ENCODE measurements at regions not wholly inside any gene's neighbourhood (a gene's known extent, or its start where the extent isn't known, plus 50 kb on each side); places are given as distances from the start of the nearest gene placed in this dataset.
A peak's percentile ranks its signal among the peaks of the same experiment; 100 is the strongest.
"Not testable (repeated sequence)": the region's sequence is repeated elsewhere in the genome, so short reads cannot be mapped to it uniquely, and the experiment has no call there.

DNA sequence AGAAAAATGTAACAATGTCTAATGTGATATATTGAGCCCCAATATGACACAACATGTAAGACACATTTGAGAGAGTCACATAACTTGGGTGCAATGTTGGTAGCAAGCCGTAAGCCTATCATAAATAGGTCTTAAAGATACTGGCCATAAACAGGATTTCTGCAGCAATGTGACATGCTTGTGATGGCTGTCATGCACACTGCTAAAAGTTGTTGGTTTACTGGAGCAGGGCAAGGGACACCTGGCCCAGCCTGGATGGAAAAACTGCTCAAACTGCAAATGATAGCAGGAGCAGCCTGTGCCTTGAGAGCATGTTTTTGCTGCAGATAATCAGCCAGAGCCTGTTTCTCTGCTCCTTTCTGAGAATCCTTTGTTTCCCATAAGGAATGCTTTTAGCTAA is 136.7 kb upstream of the ZNF91 start:
- DNase-seq, result no peak

DNA sequence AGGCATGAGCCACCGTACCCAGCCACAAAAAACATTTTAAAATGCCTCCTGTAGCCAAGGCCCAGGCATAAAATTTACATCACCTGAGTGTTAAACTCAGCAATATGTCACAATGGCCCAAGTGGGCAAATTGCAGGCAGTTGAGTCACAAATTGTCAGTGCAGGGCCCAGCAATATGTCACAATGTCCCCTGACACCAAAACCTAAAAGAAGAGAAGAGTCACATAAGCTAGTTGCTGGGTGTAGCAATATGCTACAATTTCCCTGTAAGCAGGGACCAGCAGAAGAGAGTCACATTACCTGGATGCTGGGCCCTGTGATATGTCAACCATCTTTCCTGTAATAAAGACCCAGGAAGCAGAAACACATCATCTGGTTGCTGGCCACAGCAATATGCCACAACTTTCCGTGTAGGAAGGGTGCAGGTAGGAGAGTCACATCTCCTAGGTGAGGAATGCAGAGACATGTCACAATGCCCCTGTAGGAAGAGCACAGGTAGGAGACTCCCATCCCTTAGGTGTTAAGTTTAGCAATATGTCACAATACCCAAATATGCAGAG is 136.0 kb upstream of the ZNF91 start:
- no peak for DNase-seq

DNA sequence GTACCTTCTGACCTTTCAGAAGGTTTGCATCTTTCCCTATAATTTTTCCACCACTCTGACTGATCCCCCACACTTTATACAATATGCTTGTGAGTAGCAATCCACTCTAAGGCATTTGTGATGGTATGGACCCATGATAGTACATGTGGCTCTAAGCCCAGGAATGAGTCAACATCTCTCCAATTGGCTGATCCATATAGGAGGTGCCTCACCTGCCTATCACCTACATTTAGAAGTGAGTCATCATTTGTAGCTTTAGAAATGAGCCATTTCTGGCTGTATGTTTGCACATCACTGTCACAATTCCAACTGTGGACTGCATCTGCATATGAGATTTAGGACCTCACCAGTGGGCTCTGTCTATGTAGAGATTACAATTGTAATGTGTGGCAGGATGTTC is 133.1 kb upstream of the ZNF91 start:
- DNase-seq, result no peak

DNA sequence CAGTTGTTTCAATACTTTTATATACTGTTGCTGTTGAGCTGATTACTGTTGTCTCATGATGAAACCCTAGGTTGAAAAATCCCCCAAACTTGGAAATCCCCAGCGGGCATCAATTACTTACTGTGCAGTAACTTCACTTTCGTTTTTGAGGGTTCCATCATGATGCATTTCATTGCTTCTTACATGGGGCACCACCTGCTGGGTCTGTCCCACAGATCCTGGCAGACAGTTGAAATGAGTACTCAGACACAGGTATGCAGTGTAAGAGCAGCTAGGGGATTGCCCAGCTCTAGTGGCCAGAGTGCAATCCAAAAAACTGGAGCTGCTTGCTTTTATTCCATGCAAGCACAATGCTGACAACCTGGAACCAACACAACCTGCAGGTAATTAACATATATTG is 132.5 kb upstream of the ZNF91 start:
- DNase-seq, result no peak

DNA sequence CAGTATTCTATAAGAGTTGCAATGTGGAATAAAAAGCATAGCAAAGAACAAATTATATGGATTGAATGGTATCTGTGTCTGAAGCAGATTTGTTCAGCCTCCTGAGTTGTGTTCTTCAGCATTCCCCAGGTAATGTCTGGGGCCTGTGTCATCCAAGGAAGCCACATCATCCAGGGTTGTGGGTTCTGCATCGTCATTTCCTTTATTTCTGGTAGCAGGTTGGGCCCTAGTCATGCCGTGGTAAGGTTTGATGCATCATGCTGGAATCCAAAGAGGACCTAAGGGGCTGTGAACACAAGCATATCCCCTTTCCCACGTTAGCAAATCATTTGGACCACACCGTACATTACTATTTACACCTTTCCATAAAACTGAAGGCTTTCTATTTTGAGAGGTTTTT is 131.0 kb upstream of the ZNF91 start:
- no peak for DNase-seq

DNA sequence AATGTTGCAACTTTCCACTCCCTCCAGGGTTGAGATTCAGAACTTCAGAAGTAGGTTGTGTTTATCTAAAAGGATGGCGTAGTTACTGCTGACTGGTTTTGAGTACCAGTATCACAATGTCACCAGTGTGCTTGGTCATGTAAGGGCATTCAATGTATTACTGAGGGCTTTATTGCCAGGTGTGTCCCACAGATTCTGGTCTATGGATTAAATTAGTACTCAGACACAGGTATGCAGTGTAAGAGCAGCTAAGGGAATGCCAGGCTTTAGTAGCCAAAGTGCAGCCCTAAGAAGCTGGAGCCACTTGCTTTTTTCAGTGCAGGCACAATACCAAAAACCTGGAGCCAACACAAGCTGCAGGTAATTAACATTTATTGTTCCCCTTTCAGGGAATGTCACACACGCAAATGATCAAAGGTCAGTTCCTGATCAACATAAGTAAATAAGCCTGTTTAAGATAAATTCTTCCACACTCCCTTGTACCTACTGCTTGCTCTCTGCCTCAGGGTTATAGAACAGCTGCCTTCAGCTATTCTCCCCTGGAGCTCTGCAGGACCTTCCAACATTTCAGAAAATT is 130.1 kb upstream of the ZNF91 start:
- DNase-seq, result no peak

DNA sequence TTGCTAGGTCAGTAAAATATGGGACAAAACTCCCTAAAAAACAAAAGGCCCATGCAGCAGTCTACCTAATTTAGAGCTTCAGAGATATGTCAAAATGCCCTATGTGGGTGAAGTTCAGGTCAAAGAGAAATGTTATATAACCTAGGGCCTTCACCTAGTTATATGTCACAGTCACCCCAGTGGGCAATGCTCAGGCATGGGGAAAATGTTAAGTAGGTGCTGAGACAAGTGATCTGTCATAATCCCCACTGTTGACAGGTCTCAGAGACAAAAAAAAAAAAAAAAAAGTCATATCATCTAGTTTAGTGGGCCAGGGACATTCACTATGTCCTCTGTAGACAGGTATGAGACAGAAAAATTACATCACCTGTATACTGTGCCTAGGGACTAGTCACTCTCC is 128.6 kb upstream of the ZNF91 start:
- no peak for DNase-seq

DNA sequence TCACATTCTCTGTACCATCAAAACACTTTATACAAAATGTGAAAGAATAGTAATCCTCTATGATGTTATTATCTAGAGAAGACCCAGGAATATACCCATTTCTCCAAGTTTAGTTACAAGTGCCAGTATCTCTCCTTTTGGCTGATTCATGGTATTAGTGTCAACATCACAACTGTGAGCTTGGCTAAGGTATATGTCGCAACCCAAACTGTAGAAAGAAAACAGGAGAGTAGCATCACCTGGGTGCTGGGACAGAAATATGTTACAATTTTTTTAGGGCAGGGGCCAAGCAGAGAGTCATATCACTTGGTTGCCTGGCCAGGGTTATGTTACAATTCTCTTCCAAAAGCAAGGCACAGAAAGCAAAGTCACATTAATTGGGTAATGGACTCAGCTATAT is 127.2 kb upstream of the ZNF91 start:
- no peak for DNase-seq

DNA sequence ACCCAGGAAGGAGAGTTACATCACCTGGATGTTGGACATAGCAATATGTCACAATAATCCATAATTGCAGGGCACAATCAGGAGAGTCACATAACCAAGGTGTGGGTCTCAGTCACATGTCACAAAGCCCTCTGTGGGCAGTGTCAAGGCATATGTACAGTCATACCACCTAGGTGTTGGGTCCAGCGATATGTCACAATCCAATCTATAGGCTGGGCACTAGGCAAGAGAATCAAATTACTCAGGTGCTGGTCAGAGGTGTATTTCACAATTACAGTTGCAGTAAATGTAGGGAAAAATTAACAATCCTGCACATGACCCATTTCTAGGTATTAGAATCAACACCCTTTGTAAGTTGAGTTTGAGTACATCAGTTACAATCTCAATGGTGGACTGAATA is 126.2 kb upstream of the ZNF91 start:
- DNase-seq, result no peak

DNA sequence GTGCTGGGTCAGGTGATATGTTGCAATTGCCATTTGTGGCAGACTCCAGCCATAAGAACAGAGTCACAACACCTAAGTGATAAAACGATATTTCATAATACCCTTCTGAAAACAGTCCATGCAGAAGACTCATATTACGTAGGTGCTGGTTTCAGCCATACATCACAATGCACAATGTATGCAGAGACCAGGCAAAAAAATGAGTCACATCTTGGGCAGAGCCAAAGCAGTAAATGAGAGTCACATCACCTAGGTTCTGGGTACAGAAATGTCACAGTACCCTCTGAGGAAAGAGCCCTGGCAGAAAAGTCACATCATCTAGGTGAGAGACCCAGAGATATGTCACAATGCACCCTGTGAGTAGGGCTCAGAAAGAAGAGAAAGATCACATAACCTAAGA is 125.2 kb upstream of the ZNF91 start:
- DNase-seq, result no peak

DNA sequence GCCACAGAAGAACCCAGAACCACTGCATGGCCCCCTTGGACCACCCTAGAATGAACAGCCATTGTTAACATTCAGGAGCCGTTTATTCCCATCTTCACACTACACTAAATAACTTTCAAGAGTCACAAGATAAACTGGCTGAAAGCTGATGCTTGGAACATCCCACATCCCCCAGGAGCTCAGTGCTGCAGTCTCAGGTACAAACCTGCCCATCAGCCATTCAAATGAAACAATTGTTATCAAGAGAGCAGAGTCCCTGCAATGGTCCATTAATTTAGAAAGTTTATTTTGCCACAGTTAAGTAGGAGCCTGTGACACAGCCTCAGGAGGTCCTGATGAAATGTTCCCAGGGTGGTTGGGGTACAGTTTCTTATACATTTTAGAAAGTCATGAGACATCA is 123.8 kb upstream of the ZNF91 start:
- no peak for DNase-seq

DNA sequence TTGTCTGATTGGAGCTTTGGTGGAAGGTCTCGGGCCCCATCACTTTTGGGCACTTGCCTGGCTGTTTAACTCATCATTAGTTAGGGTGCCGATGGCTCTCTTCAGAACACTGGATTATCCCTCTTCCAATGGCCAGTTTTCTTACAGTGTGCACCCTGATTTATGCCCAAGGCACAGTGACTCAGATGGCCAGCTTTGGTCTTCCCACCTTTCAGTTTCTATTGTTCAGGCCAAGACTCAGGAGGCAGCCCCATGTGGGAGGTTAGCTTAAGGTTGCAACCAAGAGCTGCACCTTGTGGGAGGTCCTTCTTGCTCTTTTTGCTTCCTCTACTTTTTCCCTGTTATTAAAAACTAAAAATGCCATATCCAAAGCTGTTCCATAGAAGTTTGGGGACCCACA is 121.0 kb upstream of the ZNF91 start:
- DNase-seq, result no peak

DNA sequence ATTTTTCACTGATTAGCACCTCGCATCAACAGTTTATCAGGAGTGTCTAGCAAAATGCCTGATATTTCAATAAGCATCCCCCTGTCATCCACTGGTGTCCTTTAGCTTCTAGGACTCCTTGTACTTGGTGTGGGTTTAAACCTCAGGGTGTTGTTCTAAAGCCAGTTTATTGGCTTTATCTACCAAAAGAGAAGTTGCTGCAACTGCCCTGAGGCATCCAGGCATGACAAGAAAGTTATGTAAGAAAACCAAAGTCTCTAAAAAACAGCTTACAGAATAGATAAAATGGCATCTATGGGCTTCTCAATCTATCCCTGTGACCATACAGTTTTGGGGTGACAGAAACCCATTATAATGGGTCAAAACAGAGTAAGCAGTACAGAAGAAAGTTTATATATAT is 120.3 kb upstream of the ZNF91 start:
- DNase-seq, result no peak

DNA sequence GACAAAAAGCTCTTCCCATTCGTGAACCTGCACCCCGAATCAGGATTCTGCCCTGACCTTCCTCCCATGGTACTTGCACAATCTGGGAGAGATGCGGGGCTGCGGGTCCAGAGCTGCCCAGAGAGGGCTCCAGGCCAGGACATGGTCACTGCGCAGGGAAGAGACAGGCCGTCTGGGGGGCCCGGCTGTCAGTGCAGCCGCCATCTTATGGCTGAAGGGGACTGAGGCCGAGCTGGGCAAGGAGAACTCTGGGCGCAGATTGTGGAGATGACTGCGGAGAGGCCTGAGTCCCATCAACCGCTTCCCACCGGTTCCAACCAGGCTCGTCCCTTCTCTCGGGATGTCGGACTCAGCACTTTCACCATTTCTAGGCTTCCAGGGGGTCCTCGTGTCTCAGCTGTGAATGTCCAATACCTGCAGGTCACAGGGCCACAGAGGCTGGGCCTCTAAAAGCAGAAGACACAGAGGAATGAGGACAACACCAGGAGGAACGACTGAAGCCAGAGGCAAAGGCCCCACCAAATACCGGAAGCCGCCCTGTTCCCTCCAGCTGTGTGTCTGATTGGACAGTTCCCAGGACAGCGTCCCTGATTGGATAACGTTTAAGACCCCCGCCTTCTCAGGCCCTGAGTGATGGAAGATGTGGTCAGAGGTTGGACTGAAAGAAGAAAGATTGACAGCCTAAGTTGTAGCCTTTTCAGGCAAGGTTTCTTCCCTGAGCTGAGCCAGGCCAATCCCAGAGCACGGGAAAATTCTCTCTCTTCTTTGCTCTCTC is 117.1 kb upstream of the ZNF91 start:
- peak; percentile 1 for DNase-seq

DNA sequence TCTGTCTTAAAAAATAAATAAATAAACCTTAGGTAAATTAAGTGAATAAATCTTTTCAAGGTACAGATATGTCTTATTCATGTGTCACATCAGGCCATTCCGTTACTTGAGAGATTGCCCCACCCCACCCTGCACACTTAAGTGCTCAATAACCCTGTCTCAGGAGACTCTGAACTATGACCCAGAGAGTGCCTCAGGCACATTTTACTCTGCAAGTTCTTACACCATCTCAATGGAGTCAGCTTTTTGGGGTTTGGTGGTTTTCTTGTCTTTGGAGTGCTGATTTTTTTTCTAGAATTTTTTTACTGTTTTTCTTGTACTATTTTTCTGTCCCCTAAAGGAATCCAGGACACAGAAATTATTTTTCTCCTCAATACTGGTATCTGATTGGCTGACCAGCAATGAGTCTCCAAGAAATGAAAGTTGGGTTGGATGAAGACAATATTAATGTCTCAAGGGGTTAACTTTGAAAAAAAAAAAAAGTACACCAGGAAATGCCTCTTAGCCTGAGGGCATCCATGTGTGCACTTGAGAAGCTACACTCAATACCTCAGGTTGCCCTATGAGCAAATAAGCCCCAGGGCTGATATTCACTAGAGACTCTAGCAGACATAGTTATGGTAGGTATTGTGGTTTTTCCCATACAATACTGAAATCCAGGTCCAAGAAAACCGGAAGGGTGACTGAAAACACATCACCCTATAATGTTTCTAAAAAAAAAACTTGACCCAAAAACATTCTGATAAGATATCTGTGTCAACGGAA is 114.6 kb upstream of the ZNF91 start:
- DNase-seq, result no peak

DNA sequence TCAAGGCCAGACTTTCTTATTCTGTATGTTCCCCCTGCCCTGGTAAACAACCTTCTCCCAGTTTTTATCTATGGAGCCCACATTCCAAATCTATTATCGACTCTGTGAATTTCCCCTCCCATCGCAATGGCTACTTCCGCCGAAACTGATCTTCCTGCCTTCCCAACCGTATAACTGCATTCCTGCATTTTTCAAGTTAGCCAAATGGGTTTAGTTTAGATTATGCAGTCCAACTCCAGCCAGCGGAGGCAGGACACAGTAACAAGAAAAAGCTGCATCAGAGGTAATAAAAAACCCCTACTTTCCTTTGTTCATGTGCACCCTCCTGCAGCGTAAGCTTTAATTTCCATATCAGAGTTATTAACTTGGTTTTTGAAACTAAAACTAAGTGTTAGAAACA is 112.2 kb upstream of the ZNF91 start:
- DNase-seq, result no peak

DNA sequence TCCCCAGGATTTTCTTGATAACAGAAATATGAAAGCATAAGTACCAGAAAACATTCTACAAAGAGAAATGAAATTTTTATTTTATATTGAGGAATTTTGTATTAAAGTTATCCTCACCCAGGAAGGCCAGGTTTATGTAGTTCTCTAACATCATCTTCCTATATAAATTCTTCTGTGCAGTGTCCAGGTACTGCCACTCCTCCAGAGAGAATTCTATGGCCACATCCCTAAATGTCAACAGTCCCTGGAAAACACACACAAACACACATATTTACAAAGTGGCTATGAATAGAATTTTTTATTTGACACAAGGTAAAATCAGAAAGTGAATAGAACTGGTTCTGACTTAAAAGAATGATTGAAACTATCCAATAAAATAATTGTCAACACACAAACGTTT is 110.5 kb upstream of the ZNF91 start:
- no peak for DNase-seq

DNA sequence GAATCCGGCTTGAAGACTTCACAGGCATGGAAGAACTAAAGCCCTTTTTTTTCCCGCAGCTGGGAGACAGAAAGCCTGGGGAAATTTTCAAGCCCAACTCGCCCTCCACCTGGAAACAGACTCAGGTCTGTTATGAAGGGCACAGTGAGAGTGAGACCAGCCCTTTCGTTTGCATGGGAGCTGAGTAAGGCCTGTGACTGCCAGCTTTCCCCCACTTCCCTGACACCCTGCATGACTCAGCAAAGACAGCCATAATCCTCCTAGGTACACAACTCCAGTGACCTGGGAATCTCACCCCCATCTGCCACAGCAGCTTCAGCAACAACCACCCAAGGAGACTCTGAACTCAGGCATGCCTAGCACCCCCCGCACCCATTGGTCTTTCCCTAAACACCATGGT is 87.6 kb upstream of the ZNF91 start:
- DNase-seq, result no peak

DNA sequence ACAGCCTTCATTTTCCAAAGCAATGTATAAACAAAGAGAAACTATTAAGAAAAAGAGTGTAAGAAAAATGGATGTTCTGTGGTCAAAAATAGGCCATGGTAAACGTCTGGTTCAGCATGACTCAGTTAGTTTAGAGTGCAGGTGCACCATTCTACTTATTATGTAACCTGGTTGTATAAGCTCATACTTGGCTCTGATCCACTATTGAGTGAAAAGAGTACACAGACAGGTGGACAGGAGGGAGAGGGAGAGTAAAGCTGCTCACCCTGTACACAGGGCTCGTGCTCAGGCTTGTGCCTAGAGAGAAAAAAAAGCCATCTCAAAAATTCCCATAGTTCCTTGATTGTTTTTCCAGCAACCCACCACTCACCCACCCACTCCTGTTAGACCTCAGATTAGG is 85.8 kb upstream of the ZNF91 start:
- peak; percentile 53 for DNase-seq

DNA sequence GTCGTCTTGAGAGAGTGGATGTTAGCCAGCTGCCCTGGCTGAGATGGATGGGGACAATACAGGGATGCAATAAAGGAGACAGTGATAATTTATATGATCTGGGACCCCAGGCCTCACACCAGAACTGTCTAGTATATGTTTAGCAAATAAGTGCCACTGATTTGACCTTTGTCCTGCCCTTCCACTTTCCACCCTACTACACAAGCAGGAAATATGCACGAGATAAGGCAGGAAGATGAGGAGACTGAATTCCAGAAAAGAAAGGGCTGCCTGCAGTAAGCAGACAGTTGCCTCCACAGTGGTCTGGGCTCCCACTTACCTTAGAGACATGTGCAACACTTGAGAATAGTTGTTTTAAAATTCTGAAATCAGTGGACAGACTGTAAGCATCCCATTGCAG is 80.2 kb upstream of the ZNF91 start:
- no peak for DNase-seq

DNA sequence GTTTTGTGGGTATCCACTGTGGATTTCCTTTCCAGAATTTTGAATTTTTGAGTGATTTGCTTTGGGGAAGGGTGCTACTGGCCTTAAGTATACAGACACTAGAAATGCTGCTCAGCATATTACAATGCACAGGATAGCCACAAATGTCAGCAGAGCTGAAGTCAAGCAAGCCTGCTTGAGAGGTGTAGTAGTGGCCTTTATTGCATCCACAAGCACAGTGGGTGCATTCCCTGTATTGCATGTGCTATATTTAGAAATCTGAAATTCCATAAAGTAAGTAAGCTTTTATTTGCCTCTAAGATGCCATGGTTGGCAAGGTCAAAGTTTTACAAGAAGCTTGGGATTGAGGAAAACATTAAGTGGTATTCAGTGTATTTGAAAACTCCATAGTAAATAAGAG is 79.5 kb upstream of the ZNF91 start:
- DNase-seq, result no peak

DNA sequence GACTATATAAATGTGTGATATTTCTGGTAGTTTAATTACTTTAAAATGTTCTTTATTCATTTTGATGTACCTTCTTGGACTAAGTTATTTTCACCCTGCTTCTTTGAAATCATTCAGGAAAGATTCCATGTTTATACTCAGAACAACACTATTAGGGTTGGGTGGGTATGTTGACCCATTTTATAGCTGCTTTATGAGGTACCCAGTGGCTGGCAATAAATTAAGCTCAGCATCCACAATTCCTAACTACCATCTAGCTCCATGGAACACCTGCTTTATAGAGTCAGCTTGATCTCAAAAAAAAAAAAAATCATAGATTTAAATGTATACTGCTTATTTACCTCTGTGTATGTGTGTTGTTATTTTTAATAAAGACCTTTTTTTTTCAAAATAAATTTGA is 78.9 kb upstream of the ZNF91 start:
- no peak for DNase-seq

DNA sequence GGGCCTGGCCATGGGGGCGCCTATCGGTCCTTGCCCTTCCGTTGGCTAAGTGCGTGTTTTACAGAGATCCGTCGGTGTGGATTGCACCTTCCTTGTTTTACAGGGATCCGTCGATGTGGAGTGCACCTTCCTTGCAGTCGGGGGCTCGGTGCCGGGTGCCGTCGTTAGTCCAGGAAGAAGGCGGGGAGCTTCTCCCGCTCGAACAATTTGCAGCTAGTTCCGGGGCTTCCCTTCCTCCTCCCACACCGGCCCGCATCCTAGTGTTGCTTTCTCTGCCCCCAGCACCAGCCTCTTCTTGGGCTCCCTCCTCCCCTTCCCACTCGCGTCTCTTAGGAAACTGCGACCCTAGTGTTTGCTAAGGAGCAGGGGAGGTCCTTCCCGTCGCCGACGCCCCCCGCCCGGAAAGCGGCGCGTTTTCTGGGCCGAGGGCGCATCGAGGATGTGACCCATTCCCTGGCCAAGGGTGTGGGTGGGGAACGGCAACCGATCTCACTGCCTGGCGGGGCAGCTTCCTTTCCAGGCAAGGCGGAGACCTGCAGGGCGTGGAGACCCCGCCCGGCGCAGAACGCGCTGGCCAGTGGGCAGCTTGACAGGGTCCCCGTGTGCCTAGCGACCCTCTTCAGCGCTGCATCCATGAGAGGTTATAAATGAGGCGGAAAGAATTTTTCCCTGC is 75.7 kb upstream of the ZNF91 start:
- no peak for DNase-seq

DNA sequence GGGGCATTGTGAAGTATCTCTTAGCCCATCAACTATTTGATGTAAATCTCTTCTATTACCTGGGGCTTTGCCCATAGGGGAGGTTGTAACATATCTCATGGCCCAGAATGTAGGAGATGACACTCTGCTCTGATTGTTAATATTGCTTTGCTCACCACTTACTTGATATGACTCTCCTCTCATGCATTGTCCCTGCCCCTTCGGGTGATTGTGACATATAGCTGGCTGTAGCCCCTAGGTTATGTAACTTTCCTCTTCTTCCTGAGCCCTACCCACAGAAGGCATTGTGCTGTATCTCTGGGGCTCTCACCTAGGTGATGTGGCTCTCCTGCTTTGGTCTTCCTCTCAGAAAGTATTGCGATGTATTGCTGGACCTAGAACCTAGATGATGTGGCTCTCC is 69.1 kb upstream of the ZNF91 start:
- DNase-seq, result not testable (repeated sequence)
